NB4 (cell line): ENCODE measurements at regions not wholly inside any gene's neighbourhood (a gene's known extent, or its start where the extent isn't known, plus 50 kb on each side); places are given as distances from the start of the nearest gene placed in this dataset.

ENCODE experiments used
- MYC ChIP-seq: IDR thresholded peaks from 2 replicates; pipeline ENCODE4 v1.6.1; 2011; ENCODE audit warnings: low read depth, low read length
- TF ChIP-seq, protein P1 (sequence below): IDR thresholded peaks from one replicate; pipeline ENCODE4 v1.5.1; 2012; ENCODE audit warnings: low read depth, low read length

DNA sequence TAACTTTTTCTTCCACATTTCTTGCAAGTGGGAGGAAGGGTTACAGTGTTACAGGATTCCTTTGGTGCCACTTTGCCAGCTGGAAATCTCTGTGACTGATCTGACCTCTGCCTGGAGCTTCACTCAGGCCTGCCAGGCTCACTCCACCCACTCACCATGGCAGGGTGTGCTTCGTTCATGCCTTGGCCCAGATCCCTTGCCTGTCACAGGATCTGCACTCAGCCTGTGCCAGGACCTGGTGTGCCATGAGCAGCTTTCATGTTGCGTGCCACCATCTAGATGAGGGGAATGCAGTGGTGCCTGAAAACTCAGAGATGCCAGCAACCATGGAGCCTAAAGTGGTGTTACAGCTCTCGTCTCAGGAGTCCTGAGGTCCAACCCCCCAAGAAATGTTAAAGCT is 2596.4 kb downstream of the PCDH7 start:
- TF ChIP-seq, protein P1, sequence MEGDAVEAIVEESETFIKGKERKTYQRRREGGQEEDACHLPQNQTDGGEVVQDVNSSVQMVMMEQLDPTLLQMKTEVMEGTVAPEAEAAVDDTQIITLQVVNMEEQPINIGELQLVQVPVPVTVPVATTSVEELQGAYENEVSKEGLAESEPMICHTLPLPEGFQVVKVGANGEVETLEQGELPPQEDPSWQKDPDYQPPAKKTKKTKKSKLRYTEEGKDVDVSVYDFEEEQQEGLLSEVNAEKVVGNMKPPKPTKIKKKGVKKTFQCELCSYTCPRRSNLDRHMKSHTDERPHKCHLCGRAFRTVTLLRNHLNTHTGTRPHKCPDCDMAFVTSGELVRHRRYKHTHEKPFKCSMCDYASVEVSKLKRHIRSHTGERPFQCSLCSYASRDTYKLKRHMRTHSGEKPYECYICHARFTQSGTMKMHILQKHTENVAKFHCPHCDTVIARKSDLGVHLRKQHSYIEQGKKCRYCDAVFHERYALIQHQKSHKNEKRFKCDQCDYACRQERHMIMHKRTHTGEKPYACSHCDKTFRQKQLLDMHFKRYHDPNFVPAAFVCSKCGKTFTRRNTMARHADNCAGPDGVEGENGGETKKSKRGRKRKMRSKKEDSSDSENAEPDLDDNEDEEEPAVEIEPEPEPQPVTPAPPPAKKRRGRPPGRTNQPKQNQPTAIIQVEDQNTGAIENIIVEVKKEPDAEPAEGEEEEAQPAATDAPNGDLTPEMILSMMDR: no peak
- no peak for TF ChIP-seq MYC
